ENCODE measurements at regions not wholly inside any gene's neighbourhood (a gene's known extent, or its start where the extent isn't known, plus 50 kb on each side); places are given as distances from the start of the nearest gene placed in this dataset.

DNA sequence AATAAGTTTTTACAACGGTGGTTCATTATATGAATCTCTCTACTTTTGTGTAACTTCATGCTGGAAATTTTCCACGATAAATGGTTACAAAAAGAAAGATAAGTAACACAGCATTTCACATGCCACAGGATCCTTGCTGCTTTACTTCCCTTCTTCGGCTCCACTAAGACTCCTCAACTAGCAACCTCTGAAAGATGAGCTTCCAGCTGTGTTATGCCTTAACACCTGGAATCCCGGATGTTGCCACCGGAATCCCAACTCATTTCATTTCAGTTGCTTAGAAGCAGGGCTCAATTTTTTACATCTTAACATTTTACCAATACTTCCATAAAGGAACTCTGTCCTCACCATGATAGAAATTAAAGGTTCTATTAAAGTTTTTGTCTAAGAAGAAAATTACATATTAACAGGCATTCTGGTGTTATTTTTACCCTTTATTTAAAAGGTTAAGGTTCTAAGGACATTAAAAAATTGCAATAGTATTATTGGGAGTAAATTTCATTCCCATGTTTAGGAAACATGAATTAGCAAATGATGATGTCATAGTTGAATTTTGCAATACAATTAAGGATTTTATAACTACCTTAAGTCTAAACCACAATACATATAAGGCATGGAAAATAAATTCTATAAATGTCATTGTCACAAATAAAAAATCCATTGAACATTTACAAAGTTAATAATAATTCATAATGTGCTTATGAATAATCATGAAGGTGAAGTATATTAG lies 57.1 kb upstream of the IL6 start:
- ChIA-PET POLR2A (no interaction called here), CTCF (interaction anchor here (1.6 kb wide), 1 partner anchor 12 kb away, joined by 4 read pairs; no protein-coding TSS in a partner anchor)
- TF ChIP-seq, protein P1, sequence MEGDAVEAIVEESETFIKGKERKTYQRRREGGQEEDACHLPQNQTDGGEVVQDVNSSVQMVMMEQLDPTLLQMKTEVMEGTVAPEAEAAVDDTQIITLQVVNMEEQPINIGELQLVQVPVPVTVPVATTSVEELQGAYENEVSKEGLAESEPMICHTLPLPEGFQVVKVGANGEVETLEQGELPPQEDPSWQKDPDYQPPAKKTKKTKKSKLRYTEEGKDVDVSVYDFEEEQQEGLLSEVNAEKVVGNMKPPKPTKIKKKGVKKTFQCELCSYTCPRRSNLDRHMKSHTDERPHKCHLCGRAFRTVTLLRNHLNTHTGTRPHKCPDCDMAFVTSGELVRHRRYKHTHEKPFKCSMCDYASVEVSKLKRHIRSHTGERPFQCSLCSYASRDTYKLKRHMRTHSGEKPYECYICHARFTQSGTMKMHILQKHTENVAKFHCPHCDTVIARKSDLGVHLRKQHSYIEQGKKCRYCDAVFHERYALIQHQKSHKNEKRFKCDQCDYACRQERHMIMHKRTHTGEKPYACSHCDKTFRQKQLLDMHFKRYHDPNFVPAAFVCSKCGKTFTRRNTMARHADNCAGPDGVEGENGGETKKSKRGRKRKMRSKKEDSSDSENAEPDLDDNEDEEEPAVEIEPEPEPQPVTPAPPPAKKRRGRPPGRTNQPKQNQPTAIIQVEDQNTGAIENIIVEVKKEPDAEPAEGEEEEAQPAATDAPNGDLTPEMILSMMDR (IDR thresholded peaks at IDR 0.05; ENCODE audit: control extremely low read depth, extremely low read depth, low read depth, missing control alignments), result no peak
- DNase-seq (ENCODE audit: extremely low spot score), result no peak

DNA sequence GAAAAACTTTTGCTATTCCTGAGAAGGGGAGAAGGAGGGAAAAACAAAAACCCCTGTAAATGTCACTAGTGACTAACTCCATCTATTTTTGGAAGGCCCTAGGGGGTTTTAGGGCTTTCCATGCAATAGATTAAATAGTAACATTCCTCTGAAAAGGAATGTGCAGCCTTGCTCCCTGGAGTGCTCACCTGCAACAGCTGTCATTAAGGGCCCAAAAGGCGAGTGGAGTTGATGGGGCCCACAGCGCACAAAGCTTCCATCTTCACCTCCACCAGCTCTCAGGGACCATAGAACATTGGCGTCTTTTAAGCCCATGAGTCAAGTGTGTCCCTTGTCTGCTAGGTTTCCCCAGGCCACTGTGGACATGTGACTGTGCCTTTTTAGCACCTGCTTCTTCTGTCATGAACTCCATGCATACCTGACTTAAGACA lies 58.0 kb upstream of the IL6 start:
- DNase-seq (ENCODE audit: extremely low spot score), result no peak
- CTCF ChIA-PET, result no interaction called here
- TF ChIP-seq, protein P1 (IDR thresholded peaks at IDR 0.05; ENCODE audit: control extremely low read depth, extremely low read depth, low read depth, missing control alignments), result no peak
- POLR2A ChIA-PET, result no interaction called here

DNA sequence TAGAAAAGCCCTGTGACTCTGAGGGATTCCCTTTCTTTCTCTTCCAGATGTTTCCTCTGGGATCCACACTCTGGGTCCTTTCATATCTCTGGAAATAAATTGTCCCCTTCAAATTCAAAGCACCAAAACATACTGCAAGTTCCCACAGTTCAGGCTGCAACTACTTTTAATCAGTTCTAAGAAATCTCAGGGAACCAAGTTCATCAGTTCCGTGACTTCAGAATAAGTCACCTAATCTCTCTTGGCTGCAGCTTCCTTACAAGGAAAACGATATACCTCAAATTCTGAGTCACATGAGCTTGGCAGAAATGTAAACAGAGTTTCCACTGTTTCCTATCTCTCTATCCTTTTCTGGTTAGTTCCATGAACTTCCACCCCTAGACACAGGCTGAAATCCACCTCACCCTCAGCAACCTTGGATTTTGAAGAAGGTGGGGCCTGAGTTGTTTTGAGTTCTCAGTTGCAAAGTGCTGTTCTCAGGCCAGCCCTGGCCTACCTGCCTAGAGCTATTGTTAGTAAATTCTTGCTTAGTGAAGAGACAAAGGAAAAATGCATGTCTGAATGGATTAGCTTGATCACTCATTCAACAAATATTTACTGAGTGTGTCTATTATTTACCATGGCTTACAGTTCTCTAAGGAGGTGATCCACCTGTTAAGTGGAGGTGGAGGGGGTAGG lies 59.3 kb upstream of the IL6 start:
- no peak for DNase-seq (ENCODE audit: extremely low spot score)
- ChIA-PET CTCF (no interaction called here), POLR2A (no interaction called here)
- TF ChIP-seq, protein P1 (IDR thresholded peaks at IDR 0.05; ENCODE audit: control extremely low read depth, extremely low read depth, low read depth, missing control alignments), result no peak

DNA sequence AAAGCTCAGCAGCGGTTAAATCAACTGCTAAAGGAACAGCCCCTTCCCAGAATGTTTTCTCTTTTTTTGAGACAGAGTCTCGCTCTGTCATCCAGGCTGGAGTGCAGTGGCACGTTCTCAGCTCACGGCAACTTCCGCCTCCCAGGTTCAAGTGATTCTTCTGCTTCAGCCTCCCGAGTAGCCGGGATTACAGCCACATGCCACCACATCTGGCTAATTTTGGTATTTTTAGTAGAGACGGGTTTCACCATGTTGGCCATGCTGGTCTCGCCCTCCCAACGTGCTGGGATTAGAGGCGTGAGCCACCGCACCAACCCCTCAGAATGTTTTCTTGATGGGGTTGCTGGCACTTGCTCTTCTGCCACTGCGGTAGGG lies 59.8 kb upstream of the IL6 start:
- ChIA-PET CTCF (no interaction called here), POLR2A (no interaction called here)
- DNase-seq (ENCODE audit: extremely low spot score), result no peak
- TF ChIP-seq, protein P1 (IDR thresholded peaks at IDR 0.05; ENCODE audit: control extremely low read depth, extremely low read depth, low read depth, missing control alignments), result no peak

DNA sequence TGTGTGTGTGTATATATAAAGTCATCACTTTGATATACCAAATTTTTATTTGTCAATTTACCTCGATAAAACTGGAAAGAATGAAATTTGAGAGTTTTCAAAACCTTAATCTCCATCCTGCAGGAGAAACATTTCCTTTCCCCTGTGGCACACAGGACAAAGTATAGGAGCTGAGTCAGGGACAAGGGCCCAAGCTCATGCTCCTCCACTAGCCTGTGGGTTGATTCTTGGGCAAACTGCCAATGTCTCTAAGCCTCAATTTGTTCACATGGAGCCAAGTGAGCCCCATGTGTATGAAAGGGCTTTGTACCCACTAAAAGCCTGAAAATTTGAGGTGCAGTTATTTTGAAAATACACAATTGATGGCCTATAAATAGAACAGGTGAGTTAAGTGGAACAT lies 60.3 kb upstream of the IL6 start:
- CTCF ChIA-PET, result no interaction called here
- POLR2A ChIA-PET, result no interaction called here
- DNase-seq (ENCODE audit: extremely low spot score), result no peak
- TF ChIP-seq, protein P1 (IDR thresholded peaks at IDR 0.05; ENCODE audit: control extremely low read depth, extremely low read depth, low read depth, missing control alignments), result no peak

DNA sequence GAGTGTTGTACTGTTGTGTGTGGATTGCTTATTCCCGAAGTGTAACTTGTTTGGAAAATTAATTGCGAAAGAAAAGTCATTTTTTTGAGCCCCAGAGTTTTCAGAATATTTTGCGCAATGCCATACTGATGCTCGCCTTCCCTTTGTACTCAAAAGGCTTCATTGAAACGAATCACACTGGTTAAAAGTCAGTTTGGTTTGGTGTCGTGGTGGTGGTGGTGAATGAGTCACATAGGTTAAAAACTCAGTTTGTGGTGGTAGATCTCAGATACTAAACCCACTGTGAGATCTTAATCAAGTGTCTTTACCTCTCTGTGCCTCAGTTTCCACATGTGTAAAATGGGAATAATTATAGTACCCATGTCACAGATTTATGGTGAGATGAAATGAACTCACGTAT lies 61.1 kb upstream of the IL6 start:
- DNase-seq (ENCODE audit: extremely low spot score), result no peak
- ChIA-PET POLR2A (no interaction called here), CTCF (no interaction called here)
- TF ChIP-seq, protein P1 (IDR thresholded peaks at IDR 0.05; ENCODE audit: control extremely low read depth, extremely low read depth, low read depth, missing control alignments), result no peak
